CD4-positive, alpha-beta memory T cell (primary cell): ENCODE measurements at regions not wholly inside any gene's neighbourhood (a gene's known extent, or its start where the extent isn't known, plus 50 kb on each side); places are given as distances from the start of the nearest gene placed in this dataset.

Experiments used
- CTCF ChIA-PET: fragments of 350-600 bp; sonication (Branson Sonifier 250); formaldehyde crosslinking; loops from one replicate; lab custom pipeline; 2021; ENCODE audit warnings: inconsistent platforms; ENCODE audit not compliant: partially characterized antibody; lab: Charles Lee
- POLR2A ChIA-PET: fragments of 350-600 bp; sonication (Branson Sonifier 250); formaldehyde crosslinking; loops from one replicate; lab custom pipeline; 2021; ENCODE audit not compliant: partially characterized antibody; lab: Charles Lee
- DNase-seq, 5 donors: peaks; one replicate each; pipeline versions ENCODE4 v3.0.0 to v3.0.0-alpha.2; 2020 to 2022; ENCODE audit warnings: mixed read lengths in 1 of 5
- H3K27ac ChIP-seq: one replicate; pipeline ENCODE4 v1.7.0; 2013; ENCODE audit warnings: low read depth, low read length
- H3K27me3 ChIP-seq: 2 replicates; pipeline ENCODE4 v1.7.0; 2013; ENCODE audit warnings: mild to moderate bottlenecking, low read length, moderate library complexity; ENCODE audit not compliant: insufficient read depth
- H3K36me3 ChIP-seq: 2 replicates; pipeline ENCODE4 v1.7.0; 2013; ENCODE audit warnings: mild to moderate bottlenecking, low read length, moderate library complexity; ENCODE audit not compliant: insufficient read depth
- H3K4me1 ChIP-seq: 2 replicates; pipeline ENCODE4 v1.7.0; 2013; ENCODE audit warnings: mild to moderate bottlenecking, low read length, moderate library complexity; ENCODE audit not compliant: insufficient read depth
- H3K4me3 ChIP-seq, 2 donors: one replicate each; pipeline ENCODE4 v1.7.0; 2013; ENCODE audit warnings: low read length in 2 of 2, mild to moderate bottlenecking in 1 of 2
- H3K9me3 ChIP-seq, 2 donors: one replicate each; pipeline ENCODE4 v1.7.0; 2013; ENCODE audit warnings: low read length in 2 of 2, control low read depth in 1 of 2; ENCODE audit not compliant: control insufficient read depth in 1 of 2
- H3K27ac Mint-ChIP-seq, 7 donors: one replicate each; pipeline ENCODE4 v1.8.0; 2020 to 2021; ENCODE audit warnings: mixed read lengths in 7 of 7, mild to moderate bottlenecking in 6 of 7, inconsistent platforms in 3 of 7, moderate library complexity in 3 of 7
- H3K27me3 Mint-ChIP-seq, 2 donors: one replicate each; pipeline ENCODE4 v1.8.0; 2020 to 2021; ENCODE audit warnings: mixed read lengths in 2 of 2
- H3K36me3 Mint-ChIP-seq, 2 donors: one replicate each; pipeline ENCODE4 v1.8.0; 2020 to 2021; ENCODE audit warnings: mixed read lengths in 2 of 2, inconsistent platforms in 1 of 2, mild to moderate bottlenecking in 1 of 2
- H3K4me1 Mint-ChIP-seq, 4 donors: one replicate each; pipeline ENCODE4 v1.8.0; 2020 to 2021; ENCODE audit warnings: mixed read lengths in 4 of 4, mild to moderate bottlenecking in 1 of 4
- H3K4me3 Mint-ChIP-seq, 8 donors: one replicate each; pipeline ENCODE4 v1.8.0; 2020 to 2021; ENCODE audit warnings: mixed read lengths in 8 of 8, mild to moderate bottlenecking in 7 of 8, moderate library complexity in 6 of 8, inconsistent platforms in 3 of 8
- H3K9me3 Mint-ChIP-seq, 8 donors: one replicate each; pipeline ENCODE4 v1.8.0; 2020 to 2021; ENCODE audit warnings: mixed read lengths in 8 of 8, mild to moderate bottlenecking in 5 of 8, inconsistent platforms in 3 of 8, moderate library complexity in 1 of 8
- intact Hi-C: fragments of 100-400 bp; cut with micrococcal nuclease; formaldehyde crosslinking; loops from one replicate; pipeline ENCODE4 v1.15.1; 2023

DNA sequence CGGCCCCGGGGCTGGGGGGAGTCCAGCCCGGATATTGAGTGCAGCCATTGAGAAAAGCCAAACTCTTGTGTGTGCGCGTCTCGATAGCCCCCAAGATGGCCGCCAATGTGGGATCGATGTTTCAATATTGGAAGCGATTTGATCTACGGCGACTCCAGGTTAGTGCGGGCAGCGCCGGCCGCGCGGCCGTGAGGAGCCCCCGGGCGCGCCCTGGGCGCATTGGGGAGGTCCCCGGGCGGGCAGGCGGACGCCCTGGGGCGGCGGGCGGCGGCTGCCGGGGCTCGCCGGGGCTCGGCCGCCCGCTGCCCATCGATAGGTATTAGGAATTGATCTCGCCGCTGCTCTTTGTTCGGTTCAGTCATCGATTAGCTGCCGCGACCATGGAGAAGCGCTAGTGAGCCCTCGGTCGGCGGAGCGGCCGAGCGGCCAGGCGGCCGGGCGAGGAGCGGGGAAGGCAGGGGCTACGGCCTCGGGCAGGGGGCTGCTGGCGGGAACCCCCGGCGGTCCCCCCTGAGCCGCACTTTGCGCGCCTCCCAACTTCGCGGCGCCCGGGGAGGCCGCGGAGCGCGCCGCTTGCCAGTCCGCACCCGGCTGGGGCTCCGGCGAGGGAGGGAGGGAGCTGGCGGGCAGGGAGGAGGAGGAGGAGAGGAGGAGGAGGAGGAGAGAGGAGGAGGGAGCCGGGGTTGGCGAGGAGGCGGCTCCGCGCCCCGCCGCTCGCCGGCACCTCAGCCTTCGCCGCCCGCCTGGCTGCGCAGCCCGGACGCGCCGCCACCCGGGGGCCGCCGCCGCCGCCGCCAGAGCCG, 113.9 kb upstream of the MYL2 start, which contains the start of gene CUX2:
TSS of gene CUX2 (plus strand) at position 83 of the 803 bp plus-strand sequence.
- Mint-ChIP-seq H3K27me3 (peaks cover 45 to 47% of the 10 kb centered on the region in 2 donors), H3K36me3 (no peaks in the 10 kb centered on the region), H3K4me1 (peaks cover 16 to 30% (median 18%) of the 10 kb centered on the region in 4 donors), H3K27ac (peak within 1 kb of the TSS in 1 of 7 donors; percentile 30), H3K4me3 (peak within 1 kb of the TSS; percentile 69 to 86 (median 80)), H3K9me3 (peaks cover 0 to 2% (median 0%) of the 10 kb centered on the region in 8 donors)
- DNase-seq: peak in 1 of 5 donors; percentile 8
- no peak within 1 kb of the TSS for H3K4me3 ChIP-seq
- no peaks in the 10 kb centered on the region for H3K36me3 ChIP-seq
- no peak within 1 kb of the TSS for H3K27ac ChIP-seq
- H3K9me3 ChIP-seq: no peaks in the 10 kb centered on the region
- H3K27me3 ChIP-seq: peaks cover 33% of the 10 kb centered on the region
- ChIA-PET CTCF (no interaction called here), POLR2A (interaction anchor here (1.4 kb wide), 1 partner anchor 23 kb away, joined by 3 read pairs; no protein-coding TSS in a partner anchor)
- intact Hi-C loops: no loop called here
- peaks cover 24% of the 10 kb centered on the region for H3K4me1 ChIP-seq

GRCh38 chr12:111033281-111034082, 113.1 kb upstream of the MYL2 start:
- H3K4me1 ChIP-seq: peaks cover 24% of the 10 kb centered on the region
- DNase-seq: no peak
- CTCF ChIA-PET: interaction anchor here (0.7 to 0.9 kb wide), 2 partner anchors 9 to 24 kb away, joined by 3 read pairs; no protein-coding TSS in a partner anchor

DNA sequence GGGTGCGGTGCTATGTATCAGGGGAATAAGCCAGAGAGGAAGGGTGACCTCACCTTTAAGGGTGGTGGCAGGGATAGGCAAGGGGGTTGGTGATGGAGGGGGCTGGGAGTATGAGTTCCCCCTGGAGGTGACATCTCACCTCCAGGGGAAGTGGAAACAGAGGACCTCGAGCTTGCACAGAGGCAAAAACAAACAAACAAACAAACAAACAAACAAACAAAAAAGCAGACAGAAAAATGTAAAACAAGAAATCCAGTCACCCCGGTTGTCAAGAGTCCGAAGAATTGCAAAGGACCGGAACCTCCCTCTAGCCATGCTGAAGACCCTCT, 112.2 kb upstream of the MYL2 start:
- Mint-ChIP-seq H3K4me3 (peak overlapping the region in 7 of 8 donors; percentile 20 to 69 (median 58)), H3K4me1 (peaks cover 14 to 30% (median 18%) of the 10 kb centered on the region in 4 donors), H3K27me3 (peaks cover 41 to 42% of the 10 kb centered on the region in 2 donors), H3K36me3 (no peaks in the 10 kb centered on the region), H3K27ac (no peak overlapping the region), H3K9me3 (peaks cover 0 to 2% (median 0%) of the 10 kb centered on the region in 8 donors)
- no peak overlapping the region for H3K4me3 ChIP-seq
- intact Hi-C loops: no loop called here
- peaks cover 24% of the 10 kb centered on the region for H3K4me1 ChIP-seq
- ChIA-PET CTCF (interaction anchor here (0.7 to 0.9 kb wide), 2 partner anchors 10 to 25 kb away, joined by 3 read pairs; no protein-coding TSS in a partner anchor), POLR2A (interaction anchor here (1.4 kb wide), 1 partner anchor 25 kb away, joined by 3 read pairs; no protein-coding TSS in a partner anchor)
- H3K27ac ChIP-seq: no peak overlapping the region
- H3K9me3 ChIP-seq: no peaks in the 10 kb centered on the region
- DNase-seq: no peak
- H3K36me3 ChIP-seq: no peaks in the 10 kb centered on the region
- H3K27me3 ChIP-seq: peaks cover 33% of the 10 kb centered on the region

More at GRCh38 chr12:111033281-111034082, 113.1 kb upstream of the MYL2 start:
- H3K4me3 Mint-ChIP-seq: peak overlapping the region; percentile 33 to 76 (median 55)
- POLR2A ChIA-PET: interaction anchor here (1.4 kb wide), 1 partner anchor 24 kb away, joined by 3 read pairs; no protein-coding TSS in a partner anchor
- Histone ChIP-seq H3K27me3 (peaks cover 33% of the 10 kb centered on the region), H3K4me3 (no peak overlapping the region), H3K36me3 (no peaks in the 10 kb centered on the region), H3K27ac (no peak overlapping the region), H3K9me3 (no peaks in the 10 kb centered on the region)
- H3K4me1 Mint-ChIP-seq: peaks cover 16 to 30% (median 18%) of the 10 kb centered on the region in 4 donors
- intact Hi-C loops: no loop called here
- no peaks in the 10 kb centered on the region for H3K36me3 Mint-ChIP-seq
- peaks cover 44 to 45% of the 10 kb centered on the region in 2 donors for H3K27me3 Mint-ChIP-seq
- H3K27ac Mint-ChIP-seq: no peak overlapping the region
- H3K9me3 Mint-ChIP-seq: peaks cover 0 to 2% (median 0%) of the 10 kb centered on the region in 8 donors

DNA sequence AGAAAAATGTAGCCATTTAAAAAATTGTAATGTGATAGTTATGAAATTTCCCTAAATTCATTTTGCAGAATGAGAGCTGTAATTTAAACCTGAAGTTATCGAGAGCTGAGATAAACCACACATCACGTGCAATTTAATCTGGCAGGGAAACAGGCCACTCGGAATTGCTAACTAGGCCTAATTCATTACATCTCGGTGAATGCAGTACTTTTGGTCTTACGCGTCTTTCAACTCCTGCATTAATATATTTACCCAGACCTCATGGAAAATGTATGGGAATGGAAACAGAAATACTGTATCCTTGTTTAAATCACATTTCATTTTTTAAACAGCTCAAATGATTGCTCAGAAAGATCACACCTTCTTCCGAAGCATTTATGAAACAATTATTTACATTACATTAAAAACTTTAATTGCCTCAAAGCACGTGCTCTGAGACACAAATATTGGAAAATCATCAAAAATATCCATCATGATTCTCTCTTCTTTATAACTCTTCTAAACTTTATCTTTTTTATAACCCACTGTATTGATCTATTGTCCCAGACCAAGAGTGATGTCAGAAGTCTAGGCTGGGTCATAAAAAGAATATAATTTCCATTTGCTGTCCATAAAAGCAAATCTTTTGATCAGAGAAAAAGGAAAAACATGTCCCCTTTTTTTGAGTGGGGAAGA, 111.7 kb upstream of the MYL2 start:
- no peak overlapping the region for H3K4me3 ChIP-seq
- H3K9me3 Mint-ChIP-seq: peaks cover 0 to 2% (median 0%) of the 10 kb centered on the region in 8 donors
- no peak for DNase-seq
- peaks cover 24% of the 10 kb centered on the region for H3K4me1 ChIP-seq
- peaks cover 28% of the 10 kb centered on the region for H3K27me3 ChIP-seq
- POLR2A ChIA-PET: no interaction called here
- peak overlapping the region in 5 of 8 donors; percentile 20 to 61 (median 52) for H3K4me3 Mint-ChIP-seq
- no peaks in the 10 kb centered on the region for H3K9me3 ChIP-seq
- no peaks in the 10 kb centered on the region for H3K36me3 ChIP-seq
- no peaks in the 10 kb centered on the region for H3K36me3 Mint-ChIP-seq
- H3K4me1 Mint-ChIP-seq: peaks cover 13 to 25% (median 17%) of the 10 kb centered on the region in 4 donors
- H3K27me3 Mint-ChIP-seq: peaks cover 36 to 42% of the 10 kb centered on the region in 2 donors
- CTCF ChIA-PET: no interaction called here
- intact Hi-C loops: no loop called here
- no peak overlapping the region for H3K27ac Mint-ChIP-seq
- H3K27ac ChIP-seq: no peak overlapping the region

GRCh38 chr12:111030800-111031199, 110.4 kb upstream of the MYL2 start:
- Mint-ChIP-seq H3K27me3 (peaks cover 36 to 40% of the 10 kb centered on the region in 2 donors), H3K27ac (no peak overlapping the region), H3K36me3 (no peaks in the 10 kb centered on the region), H3K4me3 (no peak overlapping the region), H3K4me1 (peaks cover 5 to 15% (median 11%) of the 10 kb centered on the region in 4 donors), H3K9me3 (no peaks in the 10 kb centered on the region)
- ChIA-PET CTCF (no interaction called here), POLR2A (no interaction called here)
- no peaks in the 10 kb centered on the region for H3K9me3 ChIP-seq
- no peak overlapping the region for H3K4me3 ChIP-seq
- no peak overlapping the region for H3K27ac ChIP-seq
- intact Hi-C loops: no loop called here
- peaks cover 16% of the 10 kb centered on the region for H3K4me1 ChIP-seq
- peaks cover 20% of the 10 kb centered on the region for H3K27me3 ChIP-seq
- no peak for DNase-seq
- no peaks in the 10 kb centered on the region for H3K36me3 ChIP-seq

DNA sequence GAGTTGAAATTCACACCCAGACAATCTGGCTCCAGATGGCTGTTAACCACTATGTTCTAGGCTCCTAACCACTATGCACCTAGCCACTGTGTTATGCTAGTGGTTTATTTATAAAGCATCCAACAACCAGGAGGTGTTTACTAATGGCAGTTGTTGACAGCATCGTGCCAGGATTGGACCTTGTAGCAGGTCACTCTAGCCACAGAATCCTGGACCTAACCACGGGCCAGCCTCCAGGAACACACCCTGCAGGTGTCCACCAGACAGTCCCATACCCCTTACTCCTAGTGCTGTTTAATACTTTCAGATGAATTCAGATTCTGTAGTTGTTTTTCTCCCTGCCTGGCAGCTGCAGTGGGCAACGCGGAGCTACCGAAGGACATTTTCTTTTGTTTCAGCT, 109.4 kb upstream of the MYL2 start:
- Mint-ChIP-seq H3K4me1 (peaks cover 0 to 8% (median 3%) of the 10 kb centered on the region in 4 donors), H3K9me3 (no peaks in the 10 kb centered on the region), H3K27ac (no peak overlapping the region), H3K4me3 (no peak overlapping the region), H3K36me3 (no peaks in the 10 kb centered on the region), H3K27me3 (peaks cover 32 to 35% of the 10 kb centered on the region in 2 donors)
- H3K4me3 ChIP-seq: no peak overlapping the region
- H3K4me1 ChIP-seq: peaks cover 6% of the 10 kb centered on the region
- intact Hi-C loops: no loop called here
- POLR2A ChIA-PET: no interaction called here
- no peak for DNase-seq
- H3K27ac ChIP-seq: no peak overlapping the region
- no peaks in the 10 kb centered on the region for H3K36me3 ChIP-seq
- CTCF ChIA-PET: no interaction called here
- peaks cover 18% of the 10 kb centered on the region for H3K27me3 ChIP-seq
- no peaks in the 10 kb centered on the region for H3K9me3 ChIP-seq
